ENCODE measurements at regions not wholly inside any gene's neighbourhood (a gene's known extent, or its start where the extent isn't known, plus 50 kb on each side); places are given as distances from the start of the nearest gene placed in this dataset.

DNA sequence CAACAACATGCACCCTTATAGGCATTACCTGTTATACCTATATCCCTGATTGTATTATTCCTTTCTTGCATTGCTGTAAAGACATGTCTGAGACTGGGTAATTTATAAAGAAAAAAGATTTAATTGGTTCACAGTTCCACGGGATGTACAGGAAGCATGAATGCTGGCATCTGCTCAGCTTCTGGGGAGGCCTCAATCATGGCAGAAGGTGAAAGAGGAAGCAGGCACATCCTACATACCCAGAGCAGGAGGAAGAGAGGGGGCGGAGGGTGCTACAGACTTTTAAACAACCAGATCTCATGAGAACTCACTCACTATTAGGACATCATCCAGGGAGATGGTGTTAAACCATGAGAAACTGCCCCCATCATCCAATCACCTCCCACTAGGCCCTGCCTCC is 191.7 kb upstream of the SPHKAP start:
- TF ChIP-seq, protein P1, sequence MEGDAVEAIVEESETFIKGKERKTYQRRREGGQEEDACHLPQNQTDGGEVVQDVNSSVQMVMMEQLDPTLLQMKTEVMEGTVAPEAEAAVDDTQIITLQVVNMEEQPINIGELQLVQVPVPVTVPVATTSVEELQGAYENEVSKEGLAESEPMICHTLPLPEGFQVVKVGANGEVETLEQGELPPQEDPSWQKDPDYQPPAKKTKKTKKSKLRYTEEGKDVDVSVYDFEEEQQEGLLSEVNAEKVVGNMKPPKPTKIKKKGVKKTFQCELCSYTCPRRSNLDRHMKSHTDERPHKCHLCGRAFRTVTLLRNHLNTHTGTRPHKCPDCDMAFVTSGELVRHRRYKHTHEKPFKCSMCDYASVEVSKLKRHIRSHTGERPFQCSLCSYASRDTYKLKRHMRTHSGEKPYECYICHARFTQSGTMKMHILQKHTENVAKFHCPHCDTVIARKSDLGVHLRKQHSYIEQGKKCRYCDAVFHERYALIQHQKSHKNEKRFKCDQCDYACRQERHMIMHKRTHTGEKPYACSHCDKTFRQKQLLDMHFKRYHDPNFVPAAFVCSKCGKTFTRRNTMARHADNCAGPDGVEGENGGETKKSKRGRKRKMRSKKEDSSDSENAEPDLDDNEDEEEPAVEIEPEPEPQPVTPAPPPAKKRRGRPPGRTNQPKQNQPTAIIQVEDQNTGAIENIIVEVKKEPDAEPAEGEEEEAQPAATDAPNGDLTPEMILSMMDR (IDR thresholded peaks at IDR 0.05) = no peak
- no peak for TF ChIP-seq POLR2A (IDR thresholded peaks at IDR 0.05)

All from thyroid gland (tissue), 4 donors.